ENCODE measurements at regions not wholly inside any gene's neighbourhood (a gene's known extent, or its start where the extent isn't known, plus 50 kb on each side); places are given as distances from the start of the nearest gene placed in this dataset.
"Not testable (repeated sequence)": the region's sequence is repeated elsewhere in the genome, so short reads cannot be mapped to it uniquely, and the experiment has no call there.

- DNase-seq (ENCODE audit: extremely low read depth, low read depth) = peak; percentile 3
- no peak overlapping the region for H3K4me3 ChIP-seq (replicated peaks; ENCODE audit: low read depth, low read length)
- TF ChIP-seq CTCF (IDR thresholded peaks at IDR 0.05; ENCODE audit: low read depth, low read length, missing control alignments) = no peak
These were observed 133.4 kb downstream of the MACC1 start for GRCh38 chr7:20083781-20084180.

- TF ChIP-seq CTCF (IDR thresholded peaks at IDR 0.05; ENCODE audit: low read depth, low read length, missing control alignments) = no peak
- no peak for DNase-seq (ENCODE audit: extremely low read depth, low read depth)
- H3K4me3 ChIP-seq (replicated peaks; ENCODE audit: low read depth, low read length) = no peak overlapping the region
These were observed 138.1 kb downstream of the MACC1 start for GRCh38 chr7:20079080-20079479.

- no peak for DNase-seq (ENCODE audit: extremely low read depth, low read depth)
- no peak overlapping the region for H3K4me3 ChIP-seq (replicated peaks; ENCODE audit: low read depth, low read length)
- no peak for TF ChIP-seq CTCF (IDR thresholded peaks at IDR 0.05; ENCODE audit: low read depth, low read length, missing control alignments)
These were observed 140.3 kb downstream of the MACC1 start for GRCh38 chr7:20076835-20077234.

GRCh38 chr7:20075992-20076820 lies 141.0 kb downstream of the MACC1 start:
- H3K4me3 ChIP-seq (replicated peaks; ENCODE audit: low read depth, low read length) = no peak overlapping the region
- TF ChIP-seq CTCF (IDR thresholded peaks at IDR 0.05; ENCODE audit: low read depth, low read length, missing control alignments) = no peak
- no peak for DNase-seq (ENCODE audit: extremely low read depth, low read depth)

- H3K4me3 ChIP-seq (replicated peaks; ENCODE audit: low read depth, low read length) = no peak overlapping the region
- DNase-seq (ENCODE audit: extremely low read depth, low read depth) = no peak
- no peak for TF ChIP-seq CTCF (IDR thresholded peaks at IDR 0.05; ENCODE audit: low read depth, low read length, missing control alignments)
These were observed 141.7 kb downstream of the MACC1 start for GRCh38 chr7:20075440-20075839.

- DNase-seq (ENCODE audit: extremely low read depth, low read depth) = not testable (repeated sequence)
These were observed 149.2 kb downstream of the MACC1 start for GRCh38 chr7:20068004-20068403.

GRCh38 chr7:20064974-20065862 lies 152.0 kb downstream of the MACC1 start:
- TF ChIP-seq CTCF (IDR thresholded peaks at IDR 0.05; ENCODE audit: low read depth, low read length, missing control alignments) = no peak
- no peak for DNase-seq (ENCODE audit: extremely low read depth, low read depth)
- H3K4me3 ChIP-seq (replicated peaks; ENCODE audit: low read depth, low read length) = no peak overlapping the region

More at GRCh38 chr7:20068004-20068403, 149.2 kb downstream of the MACC1 start:
- not testable (repeated sequence) for H3K4me3 ChIP-seq (replicated peaks; ENCODE audit: low read depth, low read length)

Measured in HFF-Myc (cell line).